ENCODE measurements at regions not wholly inside any gene's neighbourhood (a gene's known extent, or its start where the extent isn't known, plus 50 kb on each side); places are given as distances from the start of the nearest gene placed in this dataset.

DNA sequence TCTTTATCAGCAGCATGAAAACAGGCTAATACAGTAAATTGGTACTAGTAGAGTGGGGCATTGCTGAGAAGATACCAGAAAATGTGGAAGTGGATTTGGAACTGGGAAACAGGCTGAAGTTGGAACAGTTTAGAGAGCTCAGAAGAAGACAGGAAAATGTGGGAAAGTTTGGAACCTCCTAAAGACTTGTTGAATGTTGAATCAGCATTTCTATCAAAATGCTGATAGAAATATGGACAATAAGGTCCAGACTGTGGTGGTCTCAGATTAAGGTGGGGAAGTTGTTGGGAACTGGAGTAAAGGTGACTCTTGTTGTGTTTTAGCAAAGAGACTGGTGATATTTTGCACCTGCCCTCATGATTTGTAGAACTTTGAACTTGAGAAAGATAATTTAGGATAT, 231.2 kb upstream of the KCND2 start:
- TF ChIP-seq, protein P1, sequence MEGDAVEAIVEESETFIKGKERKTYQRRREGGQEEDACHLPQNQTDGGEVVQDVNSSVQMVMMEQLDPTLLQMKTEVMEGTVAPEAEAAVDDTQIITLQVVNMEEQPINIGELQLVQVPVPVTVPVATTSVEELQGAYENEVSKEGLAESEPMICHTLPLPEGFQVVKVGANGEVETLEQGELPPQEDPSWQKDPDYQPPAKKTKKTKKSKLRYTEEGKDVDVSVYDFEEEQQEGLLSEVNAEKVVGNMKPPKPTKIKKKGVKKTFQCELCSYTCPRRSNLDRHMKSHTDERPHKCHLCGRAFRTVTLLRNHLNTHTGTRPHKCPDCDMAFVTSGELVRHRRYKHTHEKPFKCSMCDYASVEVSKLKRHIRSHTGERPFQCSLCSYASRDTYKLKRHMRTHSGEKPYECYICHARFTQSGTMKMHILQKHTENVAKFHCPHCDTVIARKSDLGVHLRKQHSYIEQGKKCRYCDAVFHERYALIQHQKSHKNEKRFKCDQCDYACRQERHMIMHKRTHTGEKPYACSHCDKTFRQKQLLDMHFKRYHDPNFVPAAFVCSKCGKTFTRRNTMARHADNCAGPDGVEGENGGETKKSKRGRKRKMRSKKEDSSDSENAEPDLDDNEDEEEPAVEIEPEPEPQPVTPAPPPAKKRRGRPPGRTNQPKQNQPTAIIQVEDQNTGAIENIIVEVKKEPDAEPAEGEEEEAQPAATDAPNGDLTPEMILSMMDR (IDR thresholded peaks at IDR 0.05; ENCODE audit: borderline replicate concordance, insufficient read depth, low read depth, low read length) = no peak

DNA sequence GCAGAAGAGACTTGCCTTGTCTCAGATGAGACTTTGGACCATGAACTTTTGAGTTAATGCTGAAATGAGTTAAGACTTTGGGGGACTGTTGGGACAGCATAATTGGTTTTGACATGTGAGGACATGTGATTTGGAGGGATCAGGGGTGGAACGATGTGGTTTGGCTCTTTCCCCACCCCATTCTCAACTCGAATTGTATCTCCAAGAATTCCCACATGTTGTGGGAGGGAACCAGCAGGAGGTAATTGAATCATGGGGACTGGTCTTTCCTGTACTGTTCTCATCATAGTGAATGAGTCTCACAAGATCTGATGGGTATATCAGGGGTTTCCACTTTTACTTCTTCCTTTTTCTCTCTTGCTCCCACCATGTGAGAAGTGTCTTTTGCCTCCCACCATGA, 229.7 kb upstream of the KCND2 start:
- H3K4me3 ChIP-seq (ENCODE audit: low read depth, low read length) = no peak overlapping the region
- TF ChIP-seq, protein P1 (IDR thresholded peaks at IDR 0.05; ENCODE audit: borderline replicate concordance, insufficient read depth, low read depth, low read length) = no peak

More for the DNA sequence above, 231.2 kb upstream of the KCND2 start:
- H3K4me3 ChIP-seq (ENCODE audit: low read depth, low read length) = no peak overlapping the region

DNA sequence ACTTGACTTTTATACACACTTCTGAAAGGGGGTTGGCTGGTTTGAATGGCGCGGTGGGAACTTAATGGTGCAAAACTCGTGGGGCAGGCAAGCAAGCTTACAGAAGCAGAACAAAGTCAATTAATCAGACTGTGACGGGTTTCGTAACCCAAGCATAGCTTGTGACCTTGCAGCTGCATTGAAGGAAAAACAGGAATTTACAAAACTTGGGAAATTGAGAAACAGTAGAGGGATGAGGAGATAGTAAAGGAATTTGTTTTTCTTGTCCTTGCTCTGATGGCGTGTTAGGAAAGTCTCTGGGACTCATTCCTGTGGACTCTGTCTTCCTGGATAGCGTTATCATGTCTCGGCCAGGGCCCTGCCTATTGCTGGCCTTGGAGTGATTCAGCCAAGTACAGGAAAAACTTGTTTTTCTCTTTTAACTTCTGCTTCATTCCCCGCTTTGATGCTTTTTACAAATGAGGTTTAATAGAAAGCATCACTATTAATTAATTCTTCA, 220.0 kb upstream of the KCND2 start:
- no peak overlapping the region for H3K4me3 ChIP-seq (ENCODE audit: low read depth, low read length)
- TF ChIP-seq, protein P1 (IDR thresholded peaks at IDR 0.05; ENCODE audit: borderline replicate concordance, insufficient read depth, low read depth, low read length) = no peak

DNA sequence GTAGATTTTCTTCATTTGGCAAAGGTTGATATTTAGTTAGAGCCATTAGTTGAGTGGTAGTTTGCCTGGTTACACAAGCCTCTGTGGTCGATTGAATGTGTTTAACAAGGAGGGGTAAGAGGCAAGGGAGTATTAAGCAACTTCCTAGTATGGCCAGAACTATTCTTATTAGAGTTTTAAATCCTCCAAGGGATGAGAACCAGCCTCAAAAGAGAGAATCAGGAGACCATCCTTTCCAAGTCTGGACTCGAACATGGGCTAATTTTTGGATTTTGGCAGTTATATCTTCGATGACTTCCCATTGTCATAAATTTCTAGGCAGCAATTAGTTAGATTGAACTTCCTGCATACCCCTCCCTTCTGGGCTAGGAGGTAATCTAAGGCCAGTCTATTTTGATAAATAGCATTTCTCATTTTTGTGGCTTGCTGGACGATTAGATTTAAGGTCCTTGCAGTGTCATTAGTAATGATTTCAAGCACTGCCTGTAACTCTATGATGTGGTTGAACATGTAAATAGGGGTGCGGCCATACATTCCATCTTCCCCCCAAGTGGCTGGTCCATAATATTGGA, 219.5 kb upstream of the KCND2 start:
- TF ChIP-seq, protein P1 (IDR thresholded peaks at IDR 0.05; ENCODE audit: borderline replicate concordance, insufficient read depth, low read depth, low read length) = no peak
- no peak overlapping the region for H3K4me3 ChIP-seq (ENCODE audit: low read depth, low read length)

DNA sequence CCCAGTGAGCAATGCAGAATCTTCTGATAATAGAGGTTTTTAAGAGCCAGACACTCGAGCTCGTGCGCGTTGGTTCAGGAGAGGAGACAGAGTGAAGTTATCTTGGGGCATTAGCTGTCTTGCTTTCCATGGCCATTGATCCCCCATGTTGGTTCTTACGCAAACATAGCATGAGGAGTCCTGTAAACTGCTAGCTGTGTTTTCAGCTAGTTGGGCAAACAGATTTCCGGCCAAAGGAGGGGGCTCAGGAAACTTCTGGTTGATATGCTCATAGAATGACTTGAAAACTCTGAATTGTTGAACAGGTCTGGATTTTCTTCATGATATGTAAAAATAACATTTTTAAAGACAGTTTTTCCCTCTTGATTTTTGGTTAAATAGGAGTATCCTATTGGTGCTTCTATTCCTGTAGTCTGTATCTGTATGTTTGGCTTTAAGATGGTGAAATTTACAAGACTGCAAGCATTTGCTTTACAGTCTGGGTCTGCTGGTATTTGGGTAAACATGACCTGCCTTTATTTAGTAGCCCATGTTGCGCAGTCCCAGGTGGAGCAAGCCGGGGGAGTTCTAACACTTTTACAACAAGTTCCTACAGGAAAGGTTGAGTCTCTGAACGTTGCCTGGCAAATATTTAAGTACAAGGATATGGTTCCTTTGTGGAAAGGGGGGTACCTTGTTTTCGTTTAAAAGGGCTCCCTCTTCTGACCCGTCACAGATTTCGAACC, 218.4 kb upstream of the KCND2 start:
- no peak overlapping the region for H3K4me3 ChIP-seq (ENCODE audit: low read depth, low read length)

DNA sequence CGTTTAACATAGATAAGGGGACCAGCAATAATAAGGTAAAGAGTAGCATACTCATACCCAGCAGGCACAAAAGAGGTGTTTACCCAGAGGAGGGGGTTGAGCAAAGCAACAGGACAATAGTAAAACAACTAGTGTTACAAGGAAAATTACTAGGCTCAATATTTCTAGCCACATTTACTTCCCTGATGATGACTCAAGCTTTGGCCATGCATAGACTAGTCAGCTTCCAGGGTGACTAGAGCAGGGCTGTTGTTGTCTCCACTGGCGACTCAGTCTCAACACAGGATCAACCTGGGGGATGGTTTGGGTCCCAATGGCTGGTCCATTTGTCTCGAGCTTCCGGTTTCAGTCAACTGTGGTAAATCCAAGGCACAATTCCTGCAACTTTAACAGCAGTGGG, 217.7 kb upstream of the KCND2 start:
- TF ChIP-seq, protein P1 (IDR thresholded peaks at IDR 0.05; ENCODE audit: borderline replicate concordance, insufficient read depth, low read depth, low read length) = no peak

More for the DNA sequence above, 218.4 kb upstream of the KCND2 start:
- TF ChIP-seq, protein P1 (IDR thresholded peaks at IDR 0.05; ENCODE audit: borderline replicate concordance, insufficient read depth, low read depth, low read length) = no peak

DNA sequence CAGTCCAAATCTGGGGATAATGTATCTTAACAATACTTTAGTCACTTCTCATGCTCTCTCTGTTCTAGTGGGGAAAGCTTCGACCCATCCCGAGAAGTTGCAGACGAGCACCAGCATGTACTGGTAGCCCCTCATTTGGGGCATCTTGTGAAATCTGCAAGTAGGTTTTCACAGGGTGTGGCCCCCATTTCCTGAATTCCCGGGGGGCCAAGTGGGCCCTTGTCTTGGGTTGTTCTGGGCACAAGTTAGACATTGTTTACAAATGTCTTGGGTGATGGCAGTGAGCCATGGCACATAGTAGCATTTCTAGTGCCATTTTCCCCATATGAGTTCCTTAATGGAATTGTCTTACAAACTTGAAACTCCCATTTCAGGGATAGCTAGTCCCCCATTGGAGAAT, 216.7 kb upstream of the KCND2 start:
- no peak overlapping the region for H3K4me3 ChIP-seq (ENCODE audit: low read depth, low read length)
- TF ChIP-seq, protein P1 (IDR thresholded peaks at IDR 0.05; ENCODE audit: borderline replicate concordance, insufficient read depth, low read depth, low read length) = no peak

More for the DNA sequence above, 217.7 kb upstream of the KCND2 start:
- no peak overlapping the region for H3K4me3 ChIP-seq (ENCODE audit: low read depth, low read length)
